Activated CD4-positive, CD25-positive, alpha-beta regulatory T cell treated with anti-CD3 and anti-CD28 coated beads, Interleukin-2, amount 50 U/mL, for 16 hours (primary cell): ENCODE measurements at regions not wholly inside any gene's neighbourhood (a gene's known extent, or its start where the extent isn't known, plus 50 kb on each side); places are given as distances from the start of the nearest gene placed in this dataset.
"Not testable (repeated sequence)": the region's sequence is repeated elsewhere in the genome, so short reads cannot be mapped to it uniquely, and the experiment has no call there.

Experiments
- DNase-seq: peaks from one replicate; pipeline ENCODE4 v3.0.0-alpha.2; 2020; ENCODE audit warnings: low read depth, low spot score

- DNase-seq = no peak
Measured at GRCh38 chr2:173719471-173719870, 245.7 kb downstream of the SP3 start.

GRCh38 chr2:173720306-173720705, 244.9 kb downstream of the SP3 start:
- no peak for DNase-seq

GRCh38 chr2:173734797-173735196, 230.4 kb downstream of the SP3 start:
- DNase-seq = no peak

- not testable (repeated sequence) for DNase-seq
Measured at GRCh38 chr2:173737954-173738575, 227.1 kb downstream of the SP3 start.

- no peak for DNase-seq
Measured at GRCh38 chr2:173739006-173739405, 226.2 kb downstream of the SP3 start.

- DNase-seq = no peak
Measured at GRCh38 chr2:173740639-173741038, 224.5 kb downstream of the SP3 start.

- DNase-seq = no peak
Measured at GRCh38 chr2:173741759-173742158, 223.4 kb downstream of the SP3 start.

- DNase-seq = no peak
Measured at GRCh38 chr2:173747035-173747434, 218.1 kb downstream of the SP3 start.

- DNase-seq = no peak
Measured at GRCh38 chr2:173749315-173749714, 215.9 kb downstream of the SP3 start.

GRCh38 chr2:173750353-173750801, 214.8 kb downstream of the SP3 start:
- no peak for DNase-seq

GRCh38 chr2:173750831-173751230, 214.3 kb downstream of the SP3 start:
- DNase-seq = no peak

- DNase-seq = no peak
Measured at GRCh38 chr2:173751245-173751975, 213.8 kb downstream of the SP3 start.

- no peak for DNase-seq
Measured at GRCh38 chr2:173752152-173752551, 213.0 kb downstream of the SP3 start.

- DNase-seq = no peak
Measured at GRCh38 chr2:173753441-173753840, 211.7 kb downstream of the SP3 start.

GRCh38 chr2:173754165-173754564, 211.0 kb downstream of the SP3 start:
- DNase-seq = no peak

- DNase-seq = no peak
Measured at GRCh38 chr2:173754837-173755236, 210.3 kb downstream of the SP3 start.

GRCh38 chr2:173755798-173756197, 209.4 kb downstream of the SP3 start:
- no peak for DNase-seq

- DNase-seq = no peak
Measured at GRCh38 chr2:173759959-173760358, 205.2 kb downstream of the SP3 start.

GRCh38 chr2:173760553-173760952, 204.6 kb downstream of the SP3 start:
- DNase-seq = no peak

GRCh38 chr2:173761603-173762119, 203.5 kb downstream of the SP3 start:
- no peak for DNase-seq

- DNase-seq = no peak
Measured at GRCh38 chr2:173762221-173762620, 203.0 kb downstream of the SP3 start.

GRCh38 chr2:173762864-173763263, 202.3 kb downstream of the SP3 start:
- no peak for DNase-seq

- no peak for DNase-seq
Measured at GRCh38 chr2:173763641-173764040, 201.5 kb downstream of the SP3 start.
